GM19397 (cell line): ENCODE measurements at regions not wholly inside any gene's neighbourhood (a gene's known extent, or its start where the extent isn't known, plus 50 kb on each side); places are given as distances from the start of the nearest gene placed in this dataset.
"Not testable (repeated sequence)": the region's sequence is repeated elsewhere in the genome, so short reads cannot be mapped to it uniquely, and the experiment has no call there.

Source experiments
- ATAC-seq: cut with Tn5 transposase; IDR thresholded peaks from one replicate; pipeline ENCODE4 v1.9.1; 2021; ENCODE audit warnings: mild to moderate bottlenecking, moderate library complexity; ENCODE audit not compliant: unreplicated experiment

- ATAC-seq: no peak
Measured at GRCh38 chr4:34258176-34258575, 1986.1 kb downstream of the ARAP2 start.

DNA sequence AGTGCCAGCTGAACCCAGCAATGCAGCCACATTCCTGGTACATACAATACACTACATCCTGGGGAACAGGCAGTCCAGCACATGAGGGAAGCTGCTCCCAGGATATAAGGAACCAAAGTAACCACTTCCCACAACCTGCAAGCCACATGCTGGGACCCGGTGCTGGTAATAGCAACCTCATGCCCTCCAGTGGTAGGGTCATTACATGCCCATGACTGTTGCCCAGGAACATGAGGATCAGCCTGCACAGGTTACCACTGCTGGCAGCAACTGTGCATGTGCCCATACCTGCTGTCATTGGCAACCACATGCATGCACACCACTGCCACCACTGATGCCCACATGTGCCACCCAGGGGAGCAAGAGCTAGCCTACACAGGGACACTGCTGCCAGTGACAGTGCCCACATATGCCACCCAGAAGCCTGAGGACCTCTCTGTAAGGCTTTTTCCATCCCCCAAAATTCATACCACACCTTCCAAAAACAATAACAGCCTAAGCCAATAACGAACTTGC, 1982.5 kb downstream of the ARAP2 start:
- no peak for ATAC-seq

- ATAC-seq: no peak
Measured at GRCh38 chr4:34269613-34270012, 1974.7 kb downstream of the ARAP2 start.

GRCh38 chr4:34271479-34272355, 1972.6 kb downstream of the ARAP2 start:
- ATAC-seq: no peak

DNA sequence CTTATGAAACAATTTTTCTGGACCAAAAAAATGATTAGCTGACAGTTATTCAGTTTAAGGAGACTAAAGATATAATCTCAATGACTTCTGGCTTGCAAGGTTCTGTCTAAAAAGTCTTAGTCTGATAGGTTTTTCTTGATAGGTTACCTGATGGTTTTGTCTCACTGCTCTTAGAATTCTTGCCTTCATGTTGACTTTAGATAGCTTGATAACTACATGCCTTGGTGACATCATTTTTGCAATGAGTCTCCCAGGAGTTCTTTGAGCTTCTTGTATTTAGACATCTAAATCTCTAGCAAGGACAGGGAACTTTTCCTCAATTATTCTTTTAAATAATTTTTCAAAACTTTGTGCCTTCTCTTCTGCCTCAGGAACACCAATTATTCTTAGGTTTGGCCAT, 1965.3 kb downstream of the ARAP2 start:
- ATAC-seq: no peak

DNA sequence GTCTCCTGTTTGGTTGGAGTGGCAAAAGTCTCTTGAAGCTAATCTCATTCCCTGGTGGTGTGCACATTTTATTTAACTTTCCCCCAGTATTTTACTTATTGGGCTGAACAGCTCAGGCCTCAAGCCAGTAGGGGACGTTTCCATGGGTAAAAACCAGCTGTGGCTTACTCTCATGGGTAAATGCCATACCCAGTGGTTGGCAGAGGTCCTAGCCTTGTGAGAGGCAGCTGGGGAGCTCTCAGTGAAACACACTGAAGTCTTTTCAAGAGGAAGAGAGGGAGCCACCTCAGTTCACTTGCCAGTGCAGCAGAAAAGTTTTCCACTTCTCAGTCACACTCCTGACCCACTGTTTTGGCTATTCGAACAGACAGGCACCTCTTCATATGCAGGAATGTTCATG, 1964.2 kb downstream of the ARAP2 start:
- ATAC-seq: no peak

DNA sequence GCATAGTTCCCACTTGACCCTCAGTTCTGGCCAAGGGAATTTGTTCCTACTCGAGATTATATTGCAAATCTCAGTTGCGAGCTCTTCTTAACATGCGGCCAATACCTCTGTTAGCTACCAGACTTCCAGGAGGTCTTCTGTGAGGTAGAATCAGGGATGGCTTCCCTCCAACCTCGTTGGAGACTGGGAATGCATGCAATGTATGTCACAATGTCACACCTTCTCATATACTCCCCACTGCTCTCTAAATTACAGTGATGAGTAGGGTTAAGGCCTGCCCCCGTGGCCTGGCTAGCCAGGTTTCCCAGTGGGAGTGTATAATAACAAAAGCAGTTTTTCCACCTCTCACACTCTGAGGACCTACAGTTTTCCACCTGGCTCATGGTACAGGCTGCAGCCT, 1962.5 kb downstream of the ARAP2 start:
- no peak for ATAC-seq

GRCh38 chr4:34289489-34289888, 1954.8 kb downstream of the ARAP2 start:
- no peak for ATAC-seq

DNA sequence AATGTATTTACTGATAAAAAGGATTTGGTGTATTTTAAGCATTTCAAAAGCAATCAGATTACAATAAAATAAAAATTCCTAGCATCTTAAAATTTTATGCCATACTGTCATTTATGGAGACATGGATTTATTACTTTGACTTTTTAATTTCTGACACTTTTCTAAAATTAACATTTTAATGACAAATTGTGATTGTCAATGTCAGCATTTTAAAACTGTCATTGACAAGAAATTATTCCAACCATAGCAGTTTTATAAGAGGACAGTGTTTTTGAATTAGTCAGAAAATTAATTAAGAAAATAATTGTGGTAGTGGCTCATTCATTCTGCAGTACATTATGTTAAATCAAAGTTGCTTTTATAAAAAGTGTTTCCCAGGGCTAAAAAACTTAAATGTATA, 1954.4 kb downstream of the ARAP2 start:
- ATAC-seq: no peak

- ATAC-seq: no peak
Measured at GRCh38 chr4:34293459-34293858, 1950.9 kb downstream of the ARAP2 start.

DNA sequence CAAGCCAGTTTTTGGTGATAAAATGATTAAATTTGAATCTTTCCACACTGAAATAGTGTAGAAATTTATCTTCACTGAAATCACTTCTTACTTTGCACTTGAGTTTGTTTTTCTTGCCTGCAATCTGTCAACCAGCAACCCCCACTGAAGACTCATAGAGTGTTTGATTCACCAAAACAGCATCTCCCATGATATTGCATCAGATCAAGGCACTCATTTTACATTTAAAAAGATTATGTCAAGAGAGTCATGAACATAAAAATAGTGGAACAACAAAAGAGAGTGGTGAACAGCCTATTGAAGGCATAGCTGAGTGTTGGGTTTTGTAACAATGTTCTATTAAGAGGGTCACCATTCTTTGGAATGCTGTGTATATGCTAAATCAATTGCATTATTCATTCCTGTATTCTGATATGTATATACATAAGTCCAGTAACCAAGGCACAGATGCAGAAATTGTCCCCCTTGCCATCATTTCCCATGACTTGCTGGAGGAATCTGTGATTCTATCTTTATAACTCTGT, 1934.9 kb downstream of the ARAP2 start:
- no peak for ATAC-seq

DNA sequence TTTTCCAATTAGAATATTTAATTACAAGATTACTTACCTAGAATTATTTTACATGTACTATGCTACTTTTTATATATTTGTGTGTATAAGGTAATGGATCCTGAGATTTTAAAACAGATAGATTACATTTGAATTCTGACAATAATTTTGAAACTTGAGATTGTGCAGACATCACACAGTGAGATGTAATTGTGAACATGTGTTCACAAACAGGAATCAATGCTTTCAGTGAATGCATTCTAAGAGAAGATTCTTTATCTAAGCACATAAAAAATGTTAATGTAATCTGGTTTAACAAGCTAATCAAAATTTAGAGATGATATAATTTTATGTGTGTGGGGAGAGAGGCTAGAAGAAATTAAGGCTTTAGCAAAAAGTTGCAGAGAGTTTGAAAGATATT, 1925.5 kb downstream of the ARAP2 start:
- ATAC-seq: no peak

- no peak for ATAC-seq
Measured at GRCh38 chr4:34323549-34324320, 1920.6 kb downstream of the ARAP2 start.

GRCh38 chr4:34328939-34329338, 1915.4 kb downstream of the ARAP2 start:
- ATAC-seq: no peak

DNA sequence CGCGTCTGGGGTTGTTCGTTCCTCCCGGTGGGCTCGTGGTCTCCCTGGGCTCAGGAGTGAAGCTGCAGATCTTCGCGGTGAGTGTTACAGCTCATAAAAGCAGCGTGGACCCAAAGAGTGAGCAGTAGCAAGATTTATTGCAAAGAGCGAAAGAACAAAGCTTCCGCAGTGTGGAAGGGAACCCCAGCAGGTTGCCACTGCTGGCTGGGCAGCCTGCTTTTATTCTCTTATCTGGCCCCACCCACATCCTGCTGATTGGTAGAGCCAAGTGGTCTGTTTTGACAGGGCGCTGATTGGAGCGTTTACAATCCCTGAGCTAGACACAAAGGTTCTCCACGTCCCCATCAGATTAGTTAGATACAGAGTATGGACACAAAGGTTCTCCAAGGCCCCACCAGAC, 1909.2 kb downstream of the ARAP2 start:
- ATAC-seq: not testable (repeated sequence)

DNA sequence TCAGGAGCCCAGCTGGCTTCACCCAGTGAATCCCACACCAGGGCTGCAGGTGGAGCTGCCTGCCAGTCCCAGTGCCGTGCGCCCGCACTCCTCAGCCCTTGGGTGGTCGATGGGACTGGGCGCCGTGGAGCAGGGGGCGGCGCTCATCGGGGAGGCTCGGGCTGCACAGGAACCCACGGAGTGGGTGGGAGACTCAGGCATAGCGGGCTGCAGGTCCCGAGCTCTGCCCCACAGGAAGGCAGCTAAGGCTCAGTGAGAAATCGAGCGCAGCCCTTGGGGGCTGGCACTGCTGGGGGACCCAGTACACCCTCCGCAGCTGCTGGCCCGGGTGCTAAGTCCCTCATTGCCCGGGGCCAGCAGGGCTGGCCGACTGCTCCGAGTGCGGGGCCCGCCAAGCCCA, 1908.8 kb downstream of the ARAP2 start:
- not testable (repeated sequence) for ATAC-seq

- no peak for ATAC-seq
Measured at GRCh38 chr4:34362654-34363053, 1881.7 kb downstream of the ARAP2 start.

DNA sequence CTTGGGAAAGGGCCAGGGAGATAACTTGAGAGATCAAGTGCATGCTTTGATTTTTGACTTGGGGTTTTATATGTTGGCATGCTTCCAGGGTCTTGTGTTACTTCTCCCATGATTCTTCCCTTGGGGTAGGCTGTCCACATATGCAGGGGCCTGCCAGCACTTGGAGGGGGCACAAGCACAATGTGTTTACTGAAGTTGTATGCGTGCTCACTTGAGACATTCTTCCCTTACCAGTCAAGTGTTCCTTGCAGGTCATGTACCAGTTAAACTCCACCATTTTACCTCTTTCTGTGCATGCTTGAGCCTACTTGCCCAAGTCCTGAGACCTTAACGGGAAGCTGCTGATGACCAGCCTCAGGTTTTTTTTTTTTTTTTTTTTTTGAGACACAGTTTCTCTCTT, 1880.5 kb downstream of the ARAP2 start:
- no peak for ATAC-seq

DNA sequence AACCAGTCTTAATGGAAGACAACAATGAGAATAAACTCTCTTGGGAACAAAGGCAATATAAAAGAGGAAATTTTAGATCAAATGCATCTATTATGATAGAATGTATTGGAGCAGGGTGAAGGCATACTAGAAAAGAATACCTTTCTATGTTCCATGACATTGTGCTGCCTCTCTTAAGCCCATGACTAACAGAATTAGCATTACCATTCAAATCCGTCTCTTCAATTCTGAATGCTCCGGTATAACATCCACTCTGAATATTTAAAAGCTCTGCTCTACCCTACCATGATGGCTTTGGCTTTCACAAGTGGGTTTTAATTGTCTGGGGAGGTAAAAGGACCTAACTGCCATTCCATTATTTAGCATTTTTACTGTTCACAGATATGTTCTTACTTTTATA, 1878.4 kb downstream of the ARAP2 start:
- no peak for ATAC-seq

GRCh38 chr4:34371676-34372075, 1872.6 kb downstream of the ARAP2 start:
- no peak for ATAC-seq

DNA sequence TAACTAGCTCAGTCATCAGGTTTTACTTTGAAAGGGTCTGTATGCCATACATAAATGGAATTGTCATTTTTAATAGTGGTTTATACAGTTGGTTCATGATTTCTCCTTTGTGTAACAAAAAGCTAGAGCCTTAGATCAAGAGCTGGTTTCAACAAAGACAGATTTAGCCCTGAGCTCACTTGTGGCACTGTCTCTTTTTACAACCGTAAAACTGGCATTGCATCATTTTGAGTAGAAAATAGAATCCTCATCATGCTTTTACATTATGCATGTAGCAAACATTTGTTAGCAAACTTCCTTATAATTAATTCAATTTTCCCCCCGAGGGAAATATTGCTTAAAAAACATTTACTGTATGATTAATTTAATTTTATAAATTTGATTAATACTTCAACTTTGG, 1871.5 kb downstream of the ARAP2 start:
- ATAC-seq: no peak

GRCh38 chr4:34373456-34373855, 1870.9 kb downstream of the ARAP2 start:
- ATAC-seq: no peak
